Liver (tissue), 3 donors: ENCODE measurements at regions not wholly inside any gene's neighbourhood (a gene's known extent, or its start where the extent isn't known, plus 50 kb on each side); places are given as distances from the start of the nearest gene placed in this dataset.

Experiments used
- ATF3 ChIP-seq: IDR thresholded peaks from 2 replicates; pipeline ENCODE4 v1.6.1; 2016; ENCODE audit warnings: antibody characterized with exemption
- CTCF ChIP-seq: fragments of 150-350 bp; IDR thresholded peaks from 2 replicates; pipeline ENCODE4 v1.5.1; 2017; ENCODE audit warnings: improper control_type of control experiment, low read depth, low read length; ENCODE audit not compliant: missing input control
- FOXA1 ChIP-seq: IDR thresholded peaks from 2 replicates; pipeline ENCODE4 v1.6.1; 2016; ENCODE audit warnings: antibody characterized with exemption
- GABPA ChIP-seq, 2 donors: IDR thresholded peaks in 1 of 2; conservative IDR thresholded peaks in 1 of 2; 2 replicates each; pipeline ENCODE4 v1.6.1; 2016; ENCODE audit warnings: antibody characterized with exemption in 2 of 2, mild to moderate bottlenecking in 1 of 2, moderate library complexity in 1 of 2
- JUND ChIP-seq, 2 donors: IDR thresholded peaks; 2 replicates each; pipeline ENCODE4 v1.6.1; 2016; ENCODE audit warnings: antibody characterized with exemption in 2 of 2
- MAX ChIP-seq: IDR thresholded peaks from 2 replicates; pipeline ENCODE4 v1.6.1; 2016; ENCODE audit warnings: antibody characterized with exemption
- NR2F2 ChIP-seq: IDR thresholded peaks from 2 replicates; pipeline ENCODE4 v1.6.1; 2016; ENCODE audit warnings: antibody characterized with exemption
- RAD21 ChIP-seq, 2 donors: IDR thresholded peaks; 2 replicates each; pipeline ENCODE4 v1.6.1; 2016; ENCODE audit warnings: antibody characterized with exemption in 2 of 2, mild to moderate bottlenecking in 2 of 2
- REST ChIP-seq: IDR thresholded peaks from 2 replicates; pipeline ENCODE4 v1.6.1; 2016; ENCODE audit warnings: antibody characterized with exemption, mild to moderate bottlenecking
- RXRA ChIP-seq, 2 donors: IDR thresholded peaks; 2 replicates each; pipeline ENCODE4 v1.6.1; 2017 to 2018; ENCODE audit warnings: antibody characterized with exemption in 2 of 2, mild to moderate bottlenecking in 1 of 2
- SP1 ChIP-seq: IDR thresholded peaks from 2 replicates; pipeline ENCODE4 v1.6.1; 2018; ENCODE audit warnings: antibody characterized with exemption, mild to moderate bottlenecking
- YY1 ChIP-seq: IDR thresholded peaks from 2 replicates; pipeline ENCODE4 v1.6.1; 2016; ENCODE audit warnings: antibody characterized with exemption, mild to moderate bottlenecking
- donor health status: healthy.
- donor health status: healthy.

GRCh38 chr21:41660748-41661147 is 106.1 kb downstream of the RIPK4 start:
- TF ChIP-seq CTCF, result no peak
- TF ChIP-seq REST, result no peak
- TF ChIP-seq GABPA (IDR thresholded peaks at IDR 0.05 in 1 of 2, conservative IDR thresholded peaks at IDR 0.05 in 1 of 2), result no peak
- TF ChIP-seq YY1, result no peak
- no peak for TF ChIP-seq ATF3
- no peak for TF ChIP-seq MAX
- no peak for TF ChIP-seq FOXA1
- TF ChIP-seq RAD21 (IDR thresholded peaks at IDR 0.05), result no peak
- no peak for TF ChIP-seq JUND (IDR thresholded peaks at IDR 0.05)
- no peak for TF ChIP-seq SP1
- TF ChIP-seq NR2F2, result no peak
- no peak for TF ChIP-seq RXRA (IDR thresholded peaks at IDR 0.05)
